ENCODE measurements at regions not wholly inside any gene's neighbourhood (a gene's known extent, or its start where the extent isn't known, plus 50 kb on each side); places are given as distances from the start of the nearest gene placed in this dataset.

- no peak for TF ChIP-seq CTCF (conservative IDR thresholded peaks at IDR 0.05; ENCODE audit: low read depth, low read length)
- H3K4me3 ChIP-seq (ENCODE audit: low read length), result no peak overlapping the region
- DNase-seq (ENCODE audit: low read depth), result no peak
Measured at GRCh38 chr14:58788655-58789503, 151.1 kb downstream of the DACT1 start.

GRCh38 chr14:58789736-58790135, 152.0 kb downstream of the DACT1 start:
- H3K4me3 ChIP-seq (ENCODE audit: low read length), result no peak overlapping the region
- no peak for TF ChIP-seq CTCF (conservative IDR thresholded peaks at IDR 0.05; ENCODE audit: low read depth, low read length)
- DNase-seq (ENCODE audit: low read depth), result no peak

GRCh38 chr14:58792416-58792815, 154.7 kb downstream of the DACT1 start:
- H3K4me3 ChIP-seq (ENCODE audit: low read length), result no peak overlapping the region
- no peak for DNase-seq (ENCODE audit: low read depth)
- no peak for TF ChIP-seq CTCF (conservative IDR thresholded peaks at IDR 0.05; ENCODE audit: low read depth, low read length)

GRCh38 chr14:58793131-58793740, 155.5 kb downstream of the DACT1 start:
- no peak overlapping the region for H3K4me3 ChIP-seq (ENCODE audit: low read length)
- no peak for TF ChIP-seq CTCF (conservative IDR thresholded peaks at IDR 0.05; ENCODE audit: low read depth, low read length)
- DNase-seq (ENCODE audit: low read depth), result no peak

- DNase-seq (ENCODE audit: low read depth), result no peak
- no peak for TF ChIP-seq CTCF (conservative IDR thresholded peaks at IDR 0.05; ENCODE audit: low read depth, low read length)
- no peak overlapping the region for H3K4me3 ChIP-seq (ENCODE audit: low read length)
Measured at GRCh38 chr14:58794993-58795762, 157.4 kb downstream of the DACT1 start.

GRCh38 chr14:58796242-58797009, 158.7 kb downstream of the DACT1 start:
- no peak overlapping the region for H3K4me3 ChIP-seq (ENCODE audit: low read length)
- no peak for TF ChIP-seq CTCF (conservative IDR thresholded peaks at IDR 0.05; ENCODE audit: low read depth, low read length)
- no peak for DNase-seq (ENCODE audit: low read depth)

Data from retinal pigment epithelial cell (primary cell).